Gastroesophageal sphincter (tissue), 4 donors: ENCODE measurements at regions not wholly inside any gene's neighbourhood (a gene's known extent, or its start where the extent isn't known, plus 50 kb on each side); places are given as distances from the start of the nearest gene placed in this dataset.

ENCODE experiments used
- ATAC-seq: fragments of 150-250 bp; one replicate; pipeline ENCODE4 v1.9.1; 2016; ENCODE audit warnings: mild to moderate bottlenecking, moderate library complexity
- H3K27ac ChIP-seq, 4 donors: fragments of 200-600 bp; sonication (generic) in 3 of 4; 1 replicate in 3 of 4; 2 replicates in 1 of 4; pipeline ENCODE4 v1.5.1; 2016 to 2019
- H3K27me3 ChIP-seq: fragments of 200-600 bp; sonication (generic); one replicate; pipeline ENCODE4 v1.5.1; 2019
- H3K36me3 ChIP-seq, 2 donors: fragments of 200-600 bp; sonication (generic); one replicate each; pipeline ENCODE4 v1.5.1; 2019; ENCODE audit warnings: control low read depth in 1 of 2
- H3K4me1 ChIP-seq, 3 donors: fragments of 200-600 bp; sonication (generic); 1 replicate in 2 of 3; 2 replicates in 1 of 3; pipeline ENCODE4 v1.5.1; 2016 to 2019; ENCODE audit warnings: control low read depth in 2 of 3
- H3K4me3 ChIP-seq, 2 donors: fragments of 200-600 bp; sonication (generic); one replicate each; pipeline ENCODE4 v1.5.1; 2019; ENCODE audit warnings: mild to moderate bottlenecking in 1 of 2, moderate library complexity in 1 of 2
- H3K9me3 ChIP-seq, 3 donors: fragments of 200-600 bp; sonication (generic); one replicate each; pipeline ENCODE4 v1.5.1; 2017 to 2019; ENCODE audit warnings: control low read depth in 2 of 3
- EP300 ChIP-seq: sonication (generic); formaldehyde crosslinking; IDR thresholded peaks from one replicate; pipeline ENCODE4 v1.6.1; 2017; ENCODE audit warnings: antibody characterized with exemption, mild to moderate bottlenecking
- POLR2A ChIP-seq, 2 donors: fragments of 450-650 bp; IDR thresholded peaks; one replicate each; pipeline ENCODE4 v1.6.1; 2017; ENCODE audit warnings: antibody characterized with exemption in 2 of 2, mild to moderate bottlenecking in 2 of 2, moderate library complexity in 1 of 2
- POLR2AphosphoS5 ChIP-seq: sonication (generic); formaldehyde crosslinking; IDR thresholded peaks from one replicate; pipeline ENCODE4 v1.6.1; 2017; ENCODE audit warnings: antibody characterized with exemption
- WGBS, 2 donors: methylation state at CpG; one replicate each; pipeline ENCODE4 v1.1.5; 2018; ENCODE audit warnings: low coverage in 1 of 2; 5-methylcytosine and 5-hydroxymethylcytosine counted together
- TF ChIP-seq, protein P1 (sequence below), 4 experiments: fragments of 200-600 bp in 2 of 4; fragments of 450-650 bp in 2 of 4; sonication (generic) in 1 of 4; IDR thresholded peaks; one replicate each; pipeline ENCODE4 v1.5.1; 2017 to 2019; ENCODE audit warnings: antibody characterized with exemption in 4 of 4, mild to moderate bottlenecking in 2 of 4, moderate library complexity in 2 of 4

DNA sequence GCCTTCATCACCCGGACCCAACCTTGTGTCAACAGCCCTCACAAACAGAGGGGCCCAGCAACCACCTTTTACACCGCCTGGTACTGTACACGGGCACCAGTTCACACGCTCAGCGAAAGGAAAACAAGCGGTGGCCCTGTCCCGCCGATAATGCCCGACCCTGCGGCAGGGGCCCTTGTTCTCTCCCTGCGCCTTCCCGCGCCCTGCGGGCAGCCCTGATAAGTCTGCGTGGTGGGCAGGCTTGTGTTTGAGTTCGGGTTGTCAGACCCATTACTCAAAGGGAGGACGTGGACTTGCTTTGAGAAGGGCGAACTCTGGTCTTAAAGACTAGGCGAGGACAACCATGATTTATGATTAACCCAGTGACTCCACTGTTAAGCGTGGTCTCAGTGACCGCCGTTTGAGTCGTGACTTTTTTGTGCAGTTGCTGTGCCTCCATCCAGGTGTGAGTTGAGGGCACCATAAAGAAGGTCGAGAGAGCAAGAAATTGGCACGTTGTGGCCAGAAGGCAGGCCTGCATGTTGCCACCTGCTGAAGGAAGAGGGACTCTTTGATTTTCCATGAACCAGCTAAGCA is 167.4 kb upstream of the GATA6 start:
- no peaks in the 10 kb centered on the region for H3K9me3 ChIP-seq
- no peaks in the 10 kb centered on the region for H3K27me3 ChIP-seq
- TF ChIP-seq POLR2AphosphoS5 (no peak), POLR2A (IDR thresholded peaks at IDR 0.05) (no peak), EP300 (no peak)
- TF ChIP-seq, protein P1, sequence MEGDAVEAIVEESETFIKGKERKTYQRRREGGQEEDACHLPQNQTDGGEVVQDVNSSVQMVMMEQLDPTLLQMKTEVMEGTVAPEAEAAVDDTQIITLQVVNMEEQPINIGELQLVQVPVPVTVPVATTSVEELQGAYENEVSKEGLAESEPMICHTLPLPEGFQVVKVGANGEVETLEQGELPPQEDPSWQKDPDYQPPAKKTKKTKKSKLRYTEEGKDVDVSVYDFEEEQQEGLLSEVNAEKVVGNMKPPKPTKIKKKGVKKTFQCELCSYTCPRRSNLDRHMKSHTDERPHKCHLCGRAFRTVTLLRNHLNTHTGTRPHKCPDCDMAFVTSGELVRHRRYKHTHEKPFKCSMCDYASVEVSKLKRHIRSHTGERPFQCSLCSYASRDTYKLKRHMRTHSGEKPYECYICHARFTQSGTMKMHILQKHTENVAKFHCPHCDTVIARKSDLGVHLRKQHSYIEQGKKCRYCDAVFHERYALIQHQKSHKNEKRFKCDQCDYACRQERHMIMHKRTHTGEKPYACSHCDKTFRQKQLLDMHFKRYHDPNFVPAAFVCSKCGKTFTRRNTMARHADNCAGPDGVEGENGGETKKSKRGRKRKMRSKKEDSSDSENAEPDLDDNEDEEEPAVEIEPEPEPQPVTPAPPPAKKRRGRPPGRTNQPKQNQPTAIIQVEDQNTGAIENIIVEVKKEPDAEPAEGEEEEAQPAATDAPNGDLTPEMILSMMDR (IDR thresholded peaks at IDR 0.05): no peak
- no peaks in the 10 kb centered on the region for H3K36me3 ChIP-seq
- no peak overlapping the region for H3K27ac ChIP-seq
- H3K4me1 ChIP-seq: peaks cover 0 to 11% (median 0%) of the 10 kb centered on the region in 3 donors
- no peak overlapping the region for H3K4me3 ChIP-seq
- ATAC-seq: no peak
- WGBS, 2 donors: 65 to 97% methylated on average over 4 to 6 of the region's 25 CpGs

DNA sequence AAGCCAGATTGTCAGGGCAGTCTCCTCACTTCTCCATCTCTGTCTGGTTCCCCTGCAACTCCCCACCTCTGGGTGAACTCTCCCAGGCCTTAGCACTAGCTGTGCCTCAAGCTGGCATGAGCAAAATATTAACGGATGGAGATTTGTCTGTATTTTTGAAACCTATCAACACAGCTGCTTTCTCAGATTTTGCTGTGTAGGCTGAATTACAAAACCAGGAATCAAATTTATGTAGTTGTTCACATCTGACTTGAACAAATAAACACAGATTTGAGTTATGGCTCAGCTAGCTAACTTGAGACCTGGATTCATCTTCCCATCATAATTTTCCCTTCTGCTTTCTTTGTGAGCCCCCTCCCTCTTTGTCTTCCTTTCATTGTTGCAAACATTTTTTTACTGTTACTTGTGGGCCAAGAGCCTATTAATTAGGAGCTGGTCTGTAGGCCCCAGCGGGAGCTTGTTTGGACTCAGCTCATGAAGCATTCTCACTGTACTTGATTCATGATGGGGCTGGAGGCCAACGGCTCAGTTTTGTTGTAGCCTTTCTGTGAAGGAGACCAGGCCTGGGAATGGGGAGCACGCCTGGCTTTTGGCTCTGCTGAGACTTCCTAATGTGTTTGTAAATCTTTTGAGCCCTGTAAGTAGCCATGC is 164.1 kb upstream of the GATA6 start:
- Histone ChIP-seq H3K4me3 (no peak overlapping the region), H3K9me3 (peaks cover 0 to 10% (median 0%) of the 10 kb centered on the region in 3 donors), H3K4me1 (peaks cover 0 to 6% (median 0%) of the 10 kb centered on the region in 3 donors), H3K27me3 (no peaks in the 10 kb centered on the region), H3K27ac (no peak overlapping the region), H3K36me3 (no peaks in the 10 kb centered on the region)
- WGBS, 2 donors: 30 to 63% methylated on average over 2 to 4 of the region's 4 CpGs
- ATAC-seq: no peak
- no peak for TF ChIP-seq EP300

DNA sequence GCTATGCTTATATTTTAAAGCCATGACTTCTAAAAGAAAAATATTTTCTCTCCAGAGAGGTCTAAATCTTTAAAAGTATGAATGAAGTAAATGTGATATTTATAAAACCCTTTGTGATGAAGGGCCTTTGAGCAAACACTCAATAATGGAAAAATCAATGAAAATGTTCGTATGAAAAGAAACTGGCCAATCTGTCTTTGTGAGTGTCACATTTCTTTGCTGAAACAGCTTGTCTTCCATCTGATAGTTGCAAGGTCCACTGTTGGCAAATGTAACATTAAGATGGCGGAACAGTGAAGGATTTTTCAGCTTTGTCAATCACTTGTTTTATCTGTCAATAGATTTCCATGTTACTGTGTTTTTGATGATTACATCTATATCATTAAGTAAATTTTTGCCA is 162.9 kb upstream of the GATA6 start:
- Histone ChIP-seq H3K27ac (no peak overlapping the region), H3K4me1 (peaks cover 0 to 6% (median 0%) of the 10 kb centered on the region in 3 donors), H3K9me3 (peaks cover 0 to 10% (median 0%) of the 10 kb centered on the region in 3 donors), H3K4me3 (no peak overlapping the region), H3K36me3 (no peaks in the 10 kb centered on the region), H3K27me3 (no peaks in the 10 kb centered on the region)
- whole genome bisulfite sequencing, 2 donors: 87 to 90% methylated on average over 2 of the region's 2 CpGs
- ATAC-seq: no peak
- TF ChIP-seq POLR2AphosphoS5 (no peak), POLR2A (IDR thresholded peaks at IDR 0.05) (no peak), EP300 (no peak)
- TF ChIP-seq, protein P1 (IDR thresholded peaks at IDR 0.05): no peak

DNA sequence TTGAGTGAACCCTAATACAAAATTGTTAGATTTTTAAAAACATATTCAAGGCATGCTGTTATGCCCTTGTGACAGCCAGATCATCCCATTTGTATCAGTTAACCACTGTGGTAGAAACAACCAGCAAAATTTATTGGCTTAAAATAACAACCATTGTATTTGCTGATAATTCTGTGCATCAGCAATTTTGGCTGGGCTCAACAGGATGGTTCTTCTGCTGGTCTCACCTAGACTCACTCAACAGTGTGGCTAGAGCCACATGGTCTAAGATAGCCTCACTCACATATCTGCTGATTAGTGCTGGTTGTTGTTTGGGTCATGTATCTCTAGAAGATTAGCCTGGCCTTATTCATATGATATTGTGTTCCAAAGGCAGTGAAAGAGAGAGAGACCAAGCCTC is 160.1 kb upstream of the GATA6 start:
- peaks cover 0 to 31% (median 0%) of the 10 kb centered on the region in 3 donors for H3K9me3 ChIP-seq
- ATAC-seq: no peak
- H3K4me1 ChIP-seq: peaks cover 0 to 6% (median 0%) of the 10 kb centered on the region in 3 donors
- no peaks in the 10 kb centered on the region for H3K36me3 ChIP-seq
- TF ChIP-seq POLR2A (IDR thresholded peaks at IDR 0.05): no peak
- no peak for TF ChIP-seq EP300
- TF ChIP-seq POLR2AphosphoS5: no peak
- TF ChIP-seq, protein P1 (IDR thresholded peaks at IDR 0.05): no peak
- H3K27me3 ChIP-seq: no peaks in the 10 kb centered on the region
- H3K27ac ChIP-seq: no peak overlapping the region
- no peak overlapping the region for H3K4me3 ChIP-seq

DNA sequence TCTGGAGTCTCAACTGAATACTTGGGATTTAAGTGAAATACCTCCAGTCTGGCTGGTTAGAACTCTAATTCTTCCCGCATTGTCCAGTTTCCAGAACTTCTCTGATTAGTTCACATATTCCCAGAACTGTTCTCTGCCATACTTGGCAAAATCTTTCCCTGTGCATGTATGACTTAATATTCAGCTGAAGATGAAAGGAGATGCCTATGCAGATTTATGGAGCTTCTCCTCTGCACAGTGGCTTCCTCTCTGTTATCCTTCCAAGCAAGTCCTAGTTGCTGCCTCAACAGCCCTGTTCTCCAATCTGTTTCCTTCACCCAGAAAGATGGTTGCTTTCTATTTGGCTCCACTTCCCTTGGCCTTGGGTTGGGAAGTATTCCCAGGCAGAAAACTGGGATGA is 155.4 kb upstream of the GATA6 start:
- TF ChIP-seq POLR2AphosphoS5: no peak
- ATAC-seq: no peak

DNA sequence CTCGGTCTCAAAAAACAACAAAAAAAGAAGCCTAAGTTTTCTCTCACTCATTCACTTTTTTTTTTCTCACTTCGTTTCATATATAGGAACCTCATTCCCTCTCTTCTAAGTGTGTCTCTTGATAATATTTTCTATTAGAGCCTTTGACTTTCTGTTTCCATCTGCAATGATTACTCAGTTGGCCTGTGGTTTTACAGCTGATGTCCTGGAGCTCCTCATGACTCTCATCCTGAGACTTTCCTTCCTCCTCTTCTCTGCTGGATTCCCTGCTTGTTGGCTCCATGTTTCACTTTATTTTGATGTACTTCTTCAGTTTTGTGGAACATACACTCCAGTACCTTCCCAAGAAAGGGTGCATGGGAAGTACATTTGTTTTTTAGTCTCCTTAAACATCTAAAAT is 154.2 kb upstream of the GATA6 start:
- no peaks in the 10 kb centered on the region for H3K36me3 ChIP-seq
- H3K9me3 ChIP-seq: peaks cover 0 to 31% (median 0%) of the 10 kb centered on the region in 3 donors
- TF ChIP-seq, protein P1 (IDR thresholded peaks at IDR 0.05): no peak
- no peak for TF ChIP-seq POLR2AphosphoS5
- no peak for TF ChIP-seq EP300
- TF ChIP-seq POLR2A (IDR thresholded peaks at IDR 0.05): no peak
- ATAC-seq: no peak
- no peaks in the 10 kb centered on the region for H3K4me1 ChIP-seq
- H3K27ac ChIP-seq: no peak overlapping the region
- H3K27me3 ChIP-seq: no peaks in the 10 kb centered on the region
- no peak overlapping the region for H3K4me3 ChIP-seq
- 73 to 81% methylated on average over 2 of the region's 2 CpGs for WGBS, 2 donors

More for the DNA sequence above, 155.4 kb upstream of the GATA6 start:
- H3K27me3 ChIP-seq: no peaks in the 10 kb centered on the region
- no peaks in the 10 kb centered on the region for H3K36me3 ChIP-seq
- H3K4me1 ChIP-seq: no peaks in the 10 kb centered on the region
- WGBS, 2 donors: 86 to 100% methylated on average over 1 of the region's 1 CpG
- no peak overlapping the region for H3K4me3 ChIP-seq
- H3K9me3 ChIP-seq: peaks cover 0 to 37% (median 0%) of the 10 kb centered on the region in 3 donors
- no peak overlapping the region for H3K27ac ChIP-seq
